ENCODE measurements at regions not wholly inside any gene's neighbourhood (a gene's known extent, or its start where the extent isn't known, plus 50 kb on each side); places are given as distances from the start of the nearest gene placed in this dataset.

- TF ChIP-seq POLR2A (IDR thresholded peaks at IDR 0.05; ENCODE audit: borderline replicate concordance, extremely low read depth, insufficient read depth, insufficient read length) (no peak), RAD21 (IDR thresholded peaks at IDR 0.05; ENCODE audit: low read depth) (no peak), CTCF (IDR thresholded peaks at IDR 0.05 in 2 of 3, conservative IDR thresholded peaks at IDR 0.05 in 1 of 3; ENCODE audit: borderline replicate concordance in 1 of 3, insufficient read depth in 1 of 3, low read depth in 2 of 3, low read length in 2 of 3) (no peak), ZFX (IDR thresholded peaks at IDR 0.05) (no peak), EZH2phosphoT487 (IDR thresholded peaks at IDR 0.05; ENCODE audit: borderline replicate concordance) (no peak)
These were observed 55.3 kb upstream of the SYN2 start for GRCh38 chr3:11948866-11949265.
